Endothelial cell of umbilical vein (primary cell): ENCODE measurements at regions not wholly inside any gene's neighbourhood (a gene's known extent, or its start where the extent isn't known, plus 50 kb on each side); places are given as distances from the start of the nearest gene placed in this dataset.

ENCODE experiments used
- FOS ChIP-seq: IDR thresholded peaks from 2 replicates; pipeline ENCODE4 v1.6.1; 2011; ENCODE audit warnings: mild to moderate bottlenecking, low read length, moderate library complexity, borderline replicate concordance; ENCODE audit not compliant: insufficient read depth
- POLR2A ChIP-seq: IDR thresholded peaks from 2 replicates; pipeline ENCODE4 v1.6.1; 2012; ENCODE audit warnings: low read depth, mild to moderate bottlenecking, control low read depth, low read length
- POLR2AphosphoS5 ChIP-seq: IDR thresholded peaks from 2 replicates; pipeline ENCODE4 v1.6.1; 2012; ENCODE audit warnings: low read depth, mild to moderate bottlenecking, control low read depth, low read length, moderate library complexity; ENCODE audit not compliant: insufficient read depth
- TF ChIP-seq, protein P1 (sequence below), 2 donors: IDR thresholded peaks; 1 replicate in 1 of 2; 2 replicates in 1 of 2; pipeline ENCODE4 v1.5.1; 2011; ENCODE audit warnings: low read length in 2 of 2, mild to moderate bottlenecking in 2 of 2, moderate library complexity in 2 of 2, control low read depth in 1 of 2, inconsistent platforms in 1 of 2, low read depth in 1 of 2; ENCODE audit not compliant: insufficient read depth in 1 of 2; ENCODE audit errors: extremely low read depth in 1 of 2

DNA sequence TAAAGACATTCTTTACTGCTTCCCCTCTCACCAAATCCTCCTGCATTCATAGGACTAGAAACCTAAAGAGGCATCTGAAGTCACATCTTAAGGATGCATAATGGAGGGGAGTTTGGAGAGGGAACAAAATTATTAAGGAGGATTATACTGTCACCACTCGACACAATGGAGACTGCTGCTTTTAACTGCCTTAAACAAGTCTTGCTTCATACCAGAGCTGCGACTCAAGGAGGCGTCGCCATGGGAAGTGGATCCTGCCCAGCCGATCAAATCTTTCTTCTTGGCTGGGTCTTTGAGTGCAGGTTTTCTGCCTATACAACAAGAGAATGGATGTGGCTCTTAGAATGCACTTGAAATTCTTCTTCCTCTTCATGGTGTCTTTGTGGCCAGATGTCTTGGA lies 66.7 kb upstream of the FOXE1 start:
- TF ChIP-seq POLR2A (no peak), POLR2AphosphoS5 (no peak), FOS (no peak)
- TF ChIP-seq, protein P1, sequence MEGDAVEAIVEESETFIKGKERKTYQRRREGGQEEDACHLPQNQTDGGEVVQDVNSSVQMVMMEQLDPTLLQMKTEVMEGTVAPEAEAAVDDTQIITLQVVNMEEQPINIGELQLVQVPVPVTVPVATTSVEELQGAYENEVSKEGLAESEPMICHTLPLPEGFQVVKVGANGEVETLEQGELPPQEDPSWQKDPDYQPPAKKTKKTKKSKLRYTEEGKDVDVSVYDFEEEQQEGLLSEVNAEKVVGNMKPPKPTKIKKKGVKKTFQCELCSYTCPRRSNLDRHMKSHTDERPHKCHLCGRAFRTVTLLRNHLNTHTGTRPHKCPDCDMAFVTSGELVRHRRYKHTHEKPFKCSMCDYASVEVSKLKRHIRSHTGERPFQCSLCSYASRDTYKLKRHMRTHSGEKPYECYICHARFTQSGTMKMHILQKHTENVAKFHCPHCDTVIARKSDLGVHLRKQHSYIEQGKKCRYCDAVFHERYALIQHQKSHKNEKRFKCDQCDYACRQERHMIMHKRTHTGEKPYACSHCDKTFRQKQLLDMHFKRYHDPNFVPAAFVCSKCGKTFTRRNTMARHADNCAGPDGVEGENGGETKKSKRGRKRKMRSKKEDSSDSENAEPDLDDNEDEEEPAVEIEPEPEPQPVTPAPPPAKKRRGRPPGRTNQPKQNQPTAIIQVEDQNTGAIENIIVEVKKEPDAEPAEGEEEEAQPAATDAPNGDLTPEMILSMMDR (IDR thresholded peaks at IDR 0.05; ENCODE audit: extremely low read depth in 1 of 2, insufficient read depth in 1 of 2, low read depth in 1 of 2, low read length in 2 of 2), result no peak
